A549 (cell line): ENCODE measurements at regions not wholly inside any gene's neighbourhood (a gene's known extent, or its start where the extent isn't known, plus 50 kb on each side); places are given as distances from the start of the nearest gene placed in this dataset.

ENCODE experiments used
- BCL3 ChIP-seq: fragments of >200 bp; sonication (Bioruptor Twin); formaldehyde crosslinking; IDR thresholded peaks from 3 replicates; pipeline ENCODE4 v1.6.1; 2016
- CHD4 ChIP-seq: fragments of 200-600 bp; sonication (generic); IDR thresholded peaks from 2 replicates; pipeline ENCODE4 v1.6.1; 2016; ENCODE audit warnings: antibody characterized with exemption, mild to moderate bottlenecking, borderline replicate concordance
- CTCF ChIP-seq: fragments of >200 bp; sonication (Bioruptor Twin); formaldehyde crosslinking; IDR thresholded peaks from 3 replicates; pipeline ENCODE4 v1.5.1; 2016
- HEYL ChIP-seq: fragments of 250-450 bp; sonication (Bioruptor Pico); IDR thresholded peaks from 2 replicates; pipeline ENCODE4 v1.8.0; 2021; ENCODE audit warnings: mild to moderate bottlenecking, moderate library complexity
- HOXB13 ChIP-seq: fragments of 250-450 bp; sonication (Bioruptor Pico); IDR thresholded peaks from 2 replicates; pipeline ENCODE4 v1.5.0; 2020; ENCODE audit warnings: low read depth, mild to moderate bottlenecking, moderate library complexity
- MAZ ChIP-seq: fragments of 150-350 bp; IDR thresholded peaks from 2 replicates; pipeline ENCODE4 v1.6.1; 2014; ENCODE audit warnings: antibody characterized with exemption, low read depth, low read length, borderline replicate concordance
- MYC ChIP-seq: IDR thresholded peaks from 2 replicates; pipeline ENCODE4 v1.6.1; 2012; ENCODE audit warnings: mild to moderate bottlenecking, inconsistent platforms, low read length, improper control_type of control experiment, borderline replicate concordance
- POLR2AphosphoS2 ChIP-seq: conservative IDR thresholded peaks from 2 replicates; pipeline ENCODE4 v1.6.1; 2012; ENCODE audit warnings: low read length, improper control_type of control experiment, inconsistent platforms
- REST ChIP-seq: fragments of 200-600 bp; sonication (generic); IDR thresholded peaks from 2 replicates; pipeline ENCODE4 v1.6.1; 2016; ENCODE audit warnings: antibody characterized with exemption, mild to moderate bottlenecking, moderate library complexity
- USF2 ChIP-seq: fragments of 450-650 bp; IDR thresholded peaks from 2 replicates; pipeline ENCODE4 v1.6.1; 2014; ENCODE audit warnings: antibody characterized with exemption
- ZSCAN20 ChIP-seq: fragments of 250-450 bp; sonication (Bioruptor Pico); IDR thresholded peaks from 2 replicates; pipeline ENCODE4 v1.8.0; 2022; ENCODE audit warnings: mild to moderate bottlenecking, moderate library complexity

- no peak for TF ChIP-seq CHD4
- TF ChIP-seq MAZ = no peak
- no peak for TF ChIP-seq HOXB13 (CRISPR knock-in tag)
- TF ChIP-seq HEYL (CRISPR knock-in tag) = no peak
- no peak for TF ChIP-seq USF2
- no peak for TF ChIP-seq ZSCAN20 (CRISPR knock-in tag)
- no peak for TF ChIP-seq CTCF
- no peak for TF ChIP-seq BCL3
- TF ChIP-seq MYC = no peak
- no peak for TF ChIP-seq REST
- TF ChIP-seq POLR2AphosphoS2 = no peak
Observed at GRCh38 chr3:102177075-102177755, 257.6 kb upstream of the ZPLD1 start.
